Thymus (tissue), 11 donors: ENCODE measurements at regions not wholly inside any gene's neighbourhood (a gene's known extent, or its start where the extent isn't known, plus 50 kb on each side); places are given as distances from the start of the nearest gene placed in this dataset.

ENCODE experiments used
- DNase-seq, 9 donors: peaks; one replicate each; pipeline ENCODE4 v3.0.0-alpha.2; 2013; ENCODE audit warnings: low spot score in 9 of 9, low read depth in 6 of 9, missing footprints in 1 of 9
- H3K27ac ChIP-seq, 2 donors: one replicate each; pipeline ENCODE4 v1.5.1; 2013; ENCODE audit warnings: control low read depth in 1 of 2, low read depth in 1 of 2, low read length in 1 of 2, mild to moderate bottlenecking in 1 of 2, moderate library complexity in 1 of 2
- H3K27me3 ChIP-seq, 2 donors: one replicate each; pipeline ENCODE4 v1.5.1; 2013; ENCODE audit warnings: low read length in 1 of 2; ENCODE audit not compliant: control insufficient read depth in 2 of 2, insufficient read depth in 1 of 2
- H3K36me3 ChIP-seq, 2 donors: one replicate each; pipeline ENCODE4 v1.5.1; 2013; ENCODE audit warnings: low read length in 1 of 2, mild to moderate bottlenecking in 1 of 2, moderate library complexity in 1 of 2; ENCODE audit not compliant: control insufficient read depth in 2 of 2, insufficient read depth in 2 of 2
- H3K4me1 ChIP-seq, 2 donors: one replicate each; pipeline ENCODE4 v1.5.1; 2013; ENCODE audit warnings: low read length in 2 of 2; ENCODE audit not compliant: control insufficient read depth in 2 of 2, insufficient read depth in 2 of 2
- H3K4me3 ChIP-seq, 2 donors: one replicate each; pipeline ENCODE4 v1.5.1; 2013; ENCODE audit warnings: low read length in 2 of 2, control low read depth in 1 of 2, mild to moderate bottlenecking in 1 of 2
- H3K9me3 ChIP-seq, 2 donors: one replicate each; pipeline ENCODE4 v1.5.1; 2013; ENCODE audit warnings: low read length in 1 of 2, mild to moderate bottlenecking in 1 of 2; ENCODE audit not compliant: control insufficient read depth in 2 of 2, insufficient read depth in 1 of 2
- WGBS: extraction: QIAGEN DNeasy Blood & Tissue Kit; methylation state at CpG from one replicate; pipeline ENCODE4 v1.1.7; 2013; 5-methylcytosine and 5-hydroxymethylcytosine counted together
- donor health status: healthy.

DNA sequence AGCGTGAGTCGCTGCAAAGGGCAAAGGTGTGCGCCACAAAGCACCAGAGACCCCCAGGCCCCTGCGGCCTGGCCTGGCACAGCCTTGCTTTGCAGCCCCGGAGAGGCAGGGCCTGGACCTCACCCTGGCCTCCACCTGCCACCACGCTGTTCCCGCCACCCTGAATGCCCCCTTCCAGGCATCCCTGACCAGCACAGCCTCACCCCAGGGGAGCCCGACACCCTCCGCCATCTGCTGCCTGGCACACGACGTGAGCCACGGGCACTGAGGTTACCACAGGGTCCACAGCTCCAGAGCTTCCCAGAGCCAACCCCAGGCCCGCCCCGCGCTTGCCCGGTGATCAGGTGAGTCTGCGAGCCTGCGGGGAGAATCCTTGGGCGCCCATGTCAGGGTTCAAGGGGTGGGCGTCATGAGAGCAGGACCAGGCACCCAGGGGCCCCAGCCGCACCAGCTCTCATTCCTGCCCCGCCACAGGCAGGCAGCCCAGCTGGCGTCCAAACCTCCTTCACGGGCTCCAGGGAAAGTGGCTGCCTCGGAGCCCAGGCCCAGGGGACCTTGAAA is 171.3 kb downstream of the BRD1 start:
- peak overlapping the region; percentile 45 to 54 for H3K4me3 ChIP-seq
- H3K36me3 ChIP-seq: peaks cover 0 to 3% of the 10 kb centered on the region in 2 donors
- peaks cover 7 to 27% of the 10 kb centered on the region in 2 donors for H3K4me1 ChIP-seq
- no peak overlapping the region for H3K27ac ChIP-seq
- H3K27me3 ChIP-seq: peaks cover 0 to 2% of the 10 kb centered on the region in 2 donors
- no peak for DNase-seq
- peaks cover 0 to 4% of the 10 kb centered on the region in 2 donors for H3K9me3 ChIP-seq
- 76% methylated on average over 25 of the region's 25 CpGs for WGBS

DNA sequence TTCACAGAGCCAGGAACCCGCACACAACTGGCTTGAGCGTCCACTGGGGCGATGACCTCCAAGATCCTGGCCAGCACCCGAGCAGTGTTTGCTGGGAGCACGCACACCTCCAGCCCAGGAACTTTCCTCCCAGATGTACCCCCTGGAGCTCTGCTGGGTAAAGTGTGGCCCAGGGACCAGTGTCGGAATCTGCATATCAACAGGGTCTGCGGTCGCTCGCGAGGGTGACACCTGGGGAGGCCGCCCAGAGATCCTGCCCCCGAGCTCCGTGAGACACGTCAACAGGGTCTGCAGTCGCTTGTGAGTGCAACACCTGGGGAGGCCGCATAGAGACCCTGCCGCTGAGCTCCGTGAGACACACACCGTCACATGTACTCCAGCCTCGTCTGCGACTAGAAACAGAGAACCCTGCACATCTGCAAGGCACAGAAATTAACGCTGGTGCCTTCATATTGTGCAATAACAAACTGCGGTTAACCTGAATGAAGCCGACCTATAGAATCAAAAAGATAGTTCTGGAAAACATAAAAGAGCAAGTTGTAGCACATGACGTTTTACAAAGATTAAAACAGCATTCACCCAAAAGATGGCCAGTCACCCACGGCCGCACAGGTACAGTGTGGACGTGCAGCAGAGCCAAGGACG is 172.4 kb downstream of the BRD1 start:
- Histone ChIP-seq H3K27ac (no peak overlapping the region), H3K36me3 (peaks cover 0 to 7% of the 10 kb centered on the region in 2 donors), H3K9me3 (peaks cover 0 to 4% of the 10 kb centered on the region in 2 donors), H3K4me3 (no peak overlapping the region), H3K4me1 (peaks cover 7 to 20% of the 10 kb centered on the region in 2 donors), H3K27me3 (peaks cover 0 to 2% of the 10 kb centered on the region in 2 donors)
- 94% methylated on average over 29 of the region's 29 CpGs for WGBS
- DNase-seq: no peak

DNA sequence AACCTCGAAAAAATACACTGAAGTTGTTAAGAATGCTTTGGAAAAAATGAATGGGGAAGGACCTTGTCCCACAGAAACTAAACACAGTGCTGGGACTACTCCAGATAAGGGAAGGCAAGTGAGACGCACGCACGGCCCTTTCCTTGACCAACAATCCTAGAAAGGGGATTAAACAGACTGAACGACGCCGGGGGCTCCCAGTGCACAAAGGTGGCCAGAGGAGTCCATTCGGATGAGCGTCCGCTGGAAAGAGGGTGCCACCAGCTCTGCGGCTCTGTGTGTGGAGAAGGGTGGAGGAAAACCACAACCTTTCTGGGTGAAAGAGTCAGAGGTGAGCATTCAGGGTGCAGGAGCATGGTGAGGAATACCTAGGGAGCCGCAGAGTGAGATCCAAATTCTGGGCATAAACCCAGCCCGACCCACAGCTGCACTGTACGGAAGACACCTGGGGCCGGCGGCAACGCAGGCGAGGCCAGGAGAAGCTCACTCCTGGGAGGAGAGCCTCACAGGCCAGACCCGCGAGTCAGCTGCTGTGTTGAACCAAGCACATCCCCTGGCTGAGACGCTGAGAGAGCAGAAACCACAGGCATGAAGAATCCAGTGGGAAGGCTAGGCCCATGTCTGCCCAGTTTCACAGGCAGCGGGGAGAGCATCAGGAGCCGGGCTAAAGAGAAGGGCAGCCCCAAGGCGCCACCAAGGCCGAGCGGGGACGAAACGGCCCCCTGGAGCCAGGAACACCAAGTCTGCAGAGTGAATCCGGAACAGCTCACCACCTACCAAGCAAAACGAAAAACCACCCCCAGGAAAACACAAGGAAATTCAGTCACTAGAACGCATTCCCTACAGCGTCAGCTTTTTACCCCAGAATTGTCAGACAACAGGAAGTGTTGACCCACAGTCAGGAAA is 177.1 kb downstream of the BRD1 start:
- H3K9me3 ChIP-seq: no peaks in the 10 kb centered on the region
- H3K4me1 ChIP-seq: no peaks in the 10 kb centered on the region
- no peak overlapping the region for H3K4me3 ChIP-seq
- peaks cover 0 to 7% of the 10 kb centered on the region in 2 donors for H3K36me3 ChIP-seq
- 97% methylated on average over 32 of the region's 32 CpGs for WGBS
- no peak for DNase-seq
- H3K27me3 ChIP-seq: no peaks in the 10 kb centered on the region
- no peak overlapping the region for H3K27ac ChIP-seq

GRCh38 chr22:49649166-49650068 is 178.3 kb downstream of the BRD1 start:
- Histone ChIP-seq H3K9me3 (no peaks in the 10 kb centered on the region), H3K27me3 (no peaks in the 10 kb centered on the region), H3K36me3 (peaks cover 0 to 4% of the 10 kb centered on the region in 2 donors), H3K4me1 (no peaks in the 10 kb centered on the region), H3K4me3 (no peak overlapping the region), H3K27ac (no peak overlapping the region)
- WGBS: 96% methylated on average over 29 of the region's 29 CpGs
- no peak for DNase-seq

DNA sequence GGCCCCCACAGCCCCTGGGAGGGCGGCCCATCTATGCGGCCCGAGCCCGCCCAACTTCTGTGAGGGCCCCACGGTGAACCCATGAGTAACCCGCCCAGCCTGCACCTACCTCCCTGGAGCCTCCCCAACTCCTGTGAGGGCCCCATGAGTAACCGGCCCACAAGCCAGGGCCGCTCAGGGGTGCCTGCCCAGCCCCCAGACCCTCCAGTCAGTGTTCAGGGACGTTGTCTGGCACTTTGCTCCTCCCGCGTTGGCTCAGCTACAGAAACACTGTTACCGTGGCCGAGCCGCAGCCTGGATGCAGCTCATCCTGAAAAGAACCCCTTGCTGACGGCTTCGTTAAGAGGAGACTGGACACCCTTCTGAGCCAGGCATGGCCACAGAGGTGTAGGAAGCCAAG is 179.6 kb downstream of the BRD1 start:
- Histone ChIP-seq H3K36me3 (peaks cover 0 to 4% of the 10 kb centered on the region in 2 donors), H3K27me3 (no peaks in the 10 kb centered on the region), H3K27ac (no peak overlapping the region), H3K4me3 (no peak overlapping the region), H3K4me1 (no peaks in the 10 kb centered on the region), H3K9me3 (no peaks in the 10 kb centered on the region)
- no peak for DNase-seq
- WGBS: 93% methylated on average over 16 of the region's 16 CpGs

DNA sequence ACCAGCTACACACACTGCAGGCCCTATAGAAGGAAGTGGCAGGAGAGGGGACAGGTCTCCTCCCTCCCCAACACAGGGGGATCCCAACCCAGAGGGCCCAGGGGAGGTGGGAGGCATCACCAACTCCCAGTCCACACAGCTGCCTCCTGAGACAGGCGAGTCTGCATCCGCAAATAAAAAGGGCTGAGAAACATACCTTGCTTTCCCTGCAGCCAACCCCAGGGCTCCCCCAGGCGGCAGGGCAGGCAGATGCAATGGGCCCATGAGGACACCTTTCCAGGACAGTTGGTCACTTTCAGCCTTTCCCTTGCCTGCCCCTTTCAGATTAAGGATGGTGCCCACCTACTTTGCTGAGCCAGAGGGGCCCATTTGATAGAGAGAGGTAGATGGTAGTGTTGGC is 180.0 kb downstream of the BRD1 start:
- DNase-seq: no peak
- Histone ChIP-seq H3K9me3 (no peaks in the 10 kb centered on the region), H3K4me1 (no peaks in the 10 kb centered on the region), H3K27me3 (no peaks in the 10 kb centered on the region), H3K4me3 (no peak overlapping the region), H3K36me3 (peaks cover 0 to 5% of the 10 kb centered on the region in 2 donors), H3K27ac (no peak overlapping the region)
- 93% methylated on average over 3 of the region's 3 CpGs for WGBS

GRCh38 chr22:49646876-49647275 is 180.8 kb downstream of the BRD1 start:
- H3K4me3 ChIP-seq: no peak overlapping the region
- H3K36me3 ChIP-seq: peaks cover 0 to 12% of the 10 kb centered on the region in 2 donors
- WGBS: 93% methylated on average over 3 of the region's 3 CpGs
- no peak for DNase-seq
- no peaks in the 10 kb centered on the region for H3K4me1 ChIP-seq
- no peak overlapping the region for H3K27ac ChIP-seq
- no peaks in the 10 kb centered on the region for H3K27me3 ChIP-seq
- no peaks in the 10 kb centered on the region for H3K9me3 ChIP-seq

DNA sequence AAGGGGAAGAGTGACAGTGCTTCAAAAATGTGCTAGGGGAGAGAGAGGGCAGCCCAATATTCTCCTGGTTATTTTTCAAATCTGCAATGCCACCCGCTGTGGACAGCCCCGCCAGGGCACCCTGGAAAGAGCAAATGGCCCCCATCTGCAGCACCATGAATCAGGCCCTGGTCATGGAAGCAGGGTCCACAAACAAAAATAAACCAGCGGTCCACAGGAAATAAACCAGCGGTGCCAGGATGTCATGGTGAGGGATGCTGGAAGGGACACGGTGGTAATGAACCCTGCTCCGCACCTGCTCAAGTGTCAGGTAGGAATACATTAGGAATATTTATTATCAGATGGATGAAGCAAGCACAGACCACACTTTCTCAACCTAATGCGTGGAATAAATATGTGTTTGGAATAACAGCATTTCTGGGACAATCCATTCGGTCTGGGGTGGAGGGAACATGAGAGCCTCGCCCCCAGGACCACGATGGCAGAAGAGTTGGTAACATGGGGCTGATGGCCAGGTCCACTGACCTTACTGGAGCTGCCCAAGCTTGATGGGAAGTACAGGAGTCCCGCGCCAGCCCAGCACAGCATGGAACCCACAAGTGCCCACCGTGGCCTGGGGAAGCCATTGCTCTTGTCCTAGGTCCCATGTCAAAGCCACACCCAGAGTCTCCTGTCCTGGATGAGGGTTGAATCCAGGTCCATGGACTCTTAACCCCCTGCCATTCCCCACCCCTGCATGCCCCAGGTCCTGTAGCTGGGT is 181.7 kb downstream of the BRD1 start:
- no peaks in the 10 kb centered on the region for H3K9me3 ChIP-seq
- no peak overlapping the region for H3K4me3 ChIP-seq
- no peaks in the 10 kb centered on the region for H3K4me1 ChIP-seq
- DNase-seq: no peak
- H3K27me3 ChIP-seq: no peaks in the 10 kb centered on the region
- 98% methylated on average over 13 of the region's 13 CpGs for WGBS
- peaks cover 0 to 16% of the 10 kb centered on the region in 2 donors for H3K36me3 ChIP-seq
- H3K27ac ChIP-seq: no peak overlapping the region
